ENCODE measurements at regions not wholly inside any gene's neighbourhood (a gene's known extent, or its start where the extent isn't known, plus 50 kb on each side); places are given as distances from the start of the nearest gene placed in this dataset.

- TF ChIP-seq POLR2A (IDR thresholded peaks at IDR 0.05) = no peak
- no peak for TF ChIP-seq CTCF (IDR thresholded peaks at IDR 0.05)
Observed at GRCh38 chrX:8288590-8288989, 117.5 kb upstream of the VCX2 start.

Data from Peyer's patch (tissue), 4 donors.